ENCODE measurements at regions not wholly inside any gene's neighbourhood (a gene's known extent, or its start where the extent isn't known, plus 50 kb on each side); places are given as distances from the start of the nearest gene placed in this dataset.

DNA sequence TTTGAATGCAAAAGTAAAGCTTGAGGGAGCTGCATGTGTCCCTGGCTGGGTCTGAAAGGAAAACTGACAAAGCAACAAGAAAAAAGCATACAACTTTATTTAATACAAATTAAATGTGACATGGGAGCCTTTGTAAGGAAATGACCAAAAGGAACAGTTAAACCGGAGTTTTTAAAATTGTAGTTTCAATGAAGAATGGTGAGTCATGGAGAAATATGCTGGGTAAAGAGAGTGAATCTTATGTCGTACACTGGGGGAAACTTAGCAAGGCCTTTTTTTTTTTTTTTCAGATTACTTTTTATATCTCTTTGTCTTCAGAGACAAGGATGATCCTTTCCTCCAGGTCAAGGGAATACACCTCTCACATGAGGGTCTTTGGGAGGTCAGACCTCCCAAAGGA lies 50.1 kb upstream of the FBXL17 start:
- peak overlapping the region; percentile 32 for H2AFZ ChIP-seq (ENCODE audit: low read depth, low read length)
- Mint-ChIP-seq H3K9me3 (ENCODE audit: unreplicated experiment) (no peaks in the 10 kb centered on the region), H3K4me3 (ENCODE audit: unreplicated experiment) (no peak overlapping the region), H3K27me3 (ENCODE audit: low read depth, unreplicated experiment) (no peaks in the 10 kb centered on the region), H3K4me1 (ENCODE audit: low read depth, unreplicated experiment) (peaks cover 11% of the 10 kb centered on the region), H3K27ac (ENCODE audit: unreplicated experiment) (no peak overlapping the region), H3K36me3 (ENCODE audit: low read depth, unreplicated experiment) (peaks cover 2% of the 10 kb centered on the region)
- H3K4me1 ChIP-seq (ENCODE audit: insufficient read depth, low read length) = peaks cover 6% of the 10 kb centered on the region
- H4K20me1 ChIP-seq (ENCODE audit: insufficient read depth, low read length) = no peaks in the 10 kb centered on the region
- H3K4me2 ChIP-seq (ENCODE audit: low read length) = no peak overlapping the region
- no peaks in the 10 kb centered on the region for H3K27me3 ChIP-seq (ENCODE audit: insufficient read depth, low read length)
- H3K79me2 ChIP-seq (ENCODE audit: insufficient read depth, low read length) = no peaks in the 10 kb centered on the region
- H3K36me3 ChIP-seq (ENCODE audit: insufficient read depth, low read length) = no peaks in the 10 kb centered on the region
- DNase-seq (ENCODE audit: low read depth) (peak; percentile 23), FAIRE-seq (peak; percentile 47)
- H3K9me3 ChIP-seq (ENCODE audit: insufficient read depth, low read depth, low read length) = no peaks in the 10 kb centered on the region
- H3K4me3 ChIP-seq (ENCODE audit: insufficient read depth, low read depth, low read length) = no peak overlapping the region
- TF ChIP-seq, protein P1, sequence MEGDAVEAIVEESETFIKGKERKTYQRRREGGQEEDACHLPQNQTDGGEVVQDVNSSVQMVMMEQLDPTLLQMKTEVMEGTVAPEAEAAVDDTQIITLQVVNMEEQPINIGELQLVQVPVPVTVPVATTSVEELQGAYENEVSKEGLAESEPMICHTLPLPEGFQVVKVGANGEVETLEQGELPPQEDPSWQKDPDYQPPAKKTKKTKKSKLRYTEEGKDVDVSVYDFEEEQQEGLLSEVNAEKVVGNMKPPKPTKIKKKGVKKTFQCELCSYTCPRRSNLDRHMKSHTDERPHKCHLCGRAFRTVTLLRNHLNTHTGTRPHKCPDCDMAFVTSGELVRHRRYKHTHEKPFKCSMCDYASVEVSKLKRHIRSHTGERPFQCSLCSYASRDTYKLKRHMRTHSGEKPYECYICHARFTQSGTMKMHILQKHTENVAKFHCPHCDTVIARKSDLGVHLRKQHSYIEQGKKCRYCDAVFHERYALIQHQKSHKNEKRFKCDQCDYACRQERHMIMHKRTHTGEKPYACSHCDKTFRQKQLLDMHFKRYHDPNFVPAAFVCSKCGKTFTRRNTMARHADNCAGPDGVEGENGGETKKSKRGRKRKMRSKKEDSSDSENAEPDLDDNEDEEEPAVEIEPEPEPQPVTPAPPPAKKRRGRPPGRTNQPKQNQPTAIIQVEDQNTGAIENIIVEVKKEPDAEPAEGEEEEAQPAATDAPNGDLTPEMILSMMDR (IDR thresholded peaks at IDR 0.05; ENCODE audit: insufficient read depth, low read depth, low read length) = no peak
- TF ChIP-seq EZH2 (IDR thresholded peaks at IDR 0.05; ENCODE audit: insufficient read depth, low read length) = no peak
- H3K27ac ChIP-seq (ENCODE audit: low read depth, low read length) = no peak overlapping the region
- no peak overlapping the region for H3K9ac ChIP-seq (ENCODE audit: low read length)

Data from astrocyte (in vitro differentiated cells and primary cell).